Hepatic stellate cell (primary cell): ENCODE measurements at regions not wholly inside any gene's neighbourhood (a gene's known extent, or its start where the extent isn't known, plus 50 kb on each side); places are given as distances from the start of the nearest gene placed in this dataset.
"Not testable (repeated sequence)": the region's sequence is repeated elsewhere in the genome, so short reads cannot be mapped to it uniquely, and the experiment has no call there.

Source experiments
- DNase-seq: peaks from one replicate; pipeline ENCODE4 v3.0.0; 2011; ENCODE audit warnings: low spot score

DNA sequence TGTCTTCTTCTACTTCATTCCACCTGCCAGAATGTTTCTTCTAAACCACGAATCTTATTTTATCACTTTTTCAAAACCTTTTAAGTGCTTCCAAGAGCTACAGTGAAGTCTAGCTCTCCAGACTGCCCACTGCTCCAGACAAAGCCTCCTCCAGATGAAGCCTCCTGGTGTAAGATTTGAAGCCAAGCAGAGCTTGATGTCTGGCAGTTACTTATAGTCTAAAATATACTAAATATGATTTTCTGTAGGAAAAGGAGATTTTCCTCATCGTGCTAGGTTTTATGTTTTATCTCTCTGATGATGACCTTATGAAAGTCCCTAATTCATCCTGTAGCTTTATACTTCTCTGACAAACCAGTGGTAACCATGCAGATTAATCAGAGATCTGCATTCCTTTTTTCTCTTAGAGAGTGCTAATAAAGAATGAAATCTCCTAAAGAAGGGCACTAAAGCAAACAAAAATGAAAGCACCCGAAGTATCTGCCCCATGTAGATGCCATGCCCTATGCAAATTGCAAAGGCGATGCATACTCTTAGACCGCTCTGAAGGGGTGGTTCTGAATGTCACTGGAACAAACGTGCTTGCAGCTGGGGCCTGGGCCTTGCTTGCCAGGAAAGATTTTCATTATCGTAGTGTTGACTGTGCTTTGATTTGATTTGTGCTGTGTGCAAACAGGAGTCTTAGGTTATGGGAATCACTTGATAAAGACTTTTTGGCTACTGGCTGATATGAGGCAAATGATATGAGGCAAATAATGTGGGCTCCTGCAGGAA is 314.2 kb downstream of the PID1 start:
- DNase-seq, result no peak

DNA sequence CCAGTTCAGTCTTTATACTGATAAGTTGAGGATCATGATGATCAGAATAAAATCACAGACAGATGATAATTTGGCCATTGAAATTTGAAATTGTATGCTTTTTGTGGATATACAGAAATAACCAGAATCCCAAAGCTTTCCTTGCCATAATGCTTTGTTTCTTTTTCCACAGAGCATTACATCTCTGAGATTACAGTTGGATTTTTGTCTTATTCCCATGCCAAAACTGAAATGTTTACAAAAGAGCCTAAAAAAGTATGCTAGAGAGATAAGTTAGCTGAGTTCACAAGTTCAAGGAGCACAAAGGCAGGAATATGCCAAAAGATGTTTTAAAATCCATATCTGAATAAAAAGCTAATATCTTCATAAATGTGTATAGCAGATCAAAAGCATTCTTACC is 321.3 kb downstream of the PID1 start:
- DNase-seq, result no peak

DNA sequence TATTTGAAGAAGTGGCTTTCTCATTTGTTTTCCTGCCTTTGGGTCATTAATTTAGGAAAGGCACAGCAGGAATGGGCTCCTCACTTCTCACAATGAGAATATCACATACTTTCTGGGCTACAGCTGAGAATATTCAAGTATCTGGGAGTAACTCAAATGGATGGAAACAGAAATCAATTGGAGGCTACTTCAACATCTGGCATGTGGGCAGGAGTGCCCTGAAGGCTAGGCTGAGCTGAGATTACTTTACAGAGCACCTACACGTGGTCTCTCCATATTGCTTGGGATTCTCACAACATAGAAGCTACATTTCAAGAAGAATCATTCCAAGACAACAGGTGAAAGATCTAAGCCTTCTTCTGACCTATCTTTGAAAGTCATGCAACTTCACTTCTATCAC is 325.4 kb downstream of the PID1 start:
- DNase-seq, result no peak

DNA sequence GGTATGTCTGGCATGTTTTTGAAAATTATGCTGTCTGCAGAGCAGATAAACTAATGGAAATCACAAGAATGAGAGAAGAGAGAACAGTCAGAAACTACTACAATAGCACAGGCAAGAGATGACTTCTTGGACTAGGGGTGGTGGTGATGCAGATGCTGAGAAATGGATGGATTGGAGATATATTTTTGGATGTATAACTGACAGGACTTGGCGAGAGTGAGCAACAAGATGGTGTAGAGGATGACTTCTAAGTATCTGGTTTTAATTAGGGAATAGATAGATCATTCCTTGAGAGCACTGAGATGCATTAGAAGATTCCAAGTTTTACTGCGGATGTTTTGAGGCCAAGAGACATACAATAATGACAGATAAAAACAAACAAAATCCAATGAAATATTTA is 328.2 kb downstream of the PID1 start:
- DNase-seq, result no peak

DNA sequence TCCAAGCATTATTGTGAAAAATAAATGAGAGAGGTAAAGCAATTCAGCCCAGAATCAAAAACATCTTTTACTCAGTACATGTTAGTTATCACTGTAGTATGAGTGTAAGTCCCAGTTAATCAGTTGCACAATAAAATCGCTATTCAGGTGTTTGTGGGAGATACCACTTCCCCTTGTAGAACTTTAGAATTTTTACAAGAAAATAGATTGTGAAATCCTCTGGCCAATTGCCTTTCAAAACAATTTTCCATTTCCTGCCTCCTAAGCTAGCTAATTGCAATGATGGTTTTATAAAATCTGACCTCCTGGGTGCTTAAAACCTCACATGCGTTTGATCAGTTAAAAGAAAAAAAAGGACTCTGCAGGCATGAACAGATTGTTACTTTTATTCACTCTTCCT is 332.5 kb downstream of the PID1 start:
- no peak for DNase-seq

DNA sequence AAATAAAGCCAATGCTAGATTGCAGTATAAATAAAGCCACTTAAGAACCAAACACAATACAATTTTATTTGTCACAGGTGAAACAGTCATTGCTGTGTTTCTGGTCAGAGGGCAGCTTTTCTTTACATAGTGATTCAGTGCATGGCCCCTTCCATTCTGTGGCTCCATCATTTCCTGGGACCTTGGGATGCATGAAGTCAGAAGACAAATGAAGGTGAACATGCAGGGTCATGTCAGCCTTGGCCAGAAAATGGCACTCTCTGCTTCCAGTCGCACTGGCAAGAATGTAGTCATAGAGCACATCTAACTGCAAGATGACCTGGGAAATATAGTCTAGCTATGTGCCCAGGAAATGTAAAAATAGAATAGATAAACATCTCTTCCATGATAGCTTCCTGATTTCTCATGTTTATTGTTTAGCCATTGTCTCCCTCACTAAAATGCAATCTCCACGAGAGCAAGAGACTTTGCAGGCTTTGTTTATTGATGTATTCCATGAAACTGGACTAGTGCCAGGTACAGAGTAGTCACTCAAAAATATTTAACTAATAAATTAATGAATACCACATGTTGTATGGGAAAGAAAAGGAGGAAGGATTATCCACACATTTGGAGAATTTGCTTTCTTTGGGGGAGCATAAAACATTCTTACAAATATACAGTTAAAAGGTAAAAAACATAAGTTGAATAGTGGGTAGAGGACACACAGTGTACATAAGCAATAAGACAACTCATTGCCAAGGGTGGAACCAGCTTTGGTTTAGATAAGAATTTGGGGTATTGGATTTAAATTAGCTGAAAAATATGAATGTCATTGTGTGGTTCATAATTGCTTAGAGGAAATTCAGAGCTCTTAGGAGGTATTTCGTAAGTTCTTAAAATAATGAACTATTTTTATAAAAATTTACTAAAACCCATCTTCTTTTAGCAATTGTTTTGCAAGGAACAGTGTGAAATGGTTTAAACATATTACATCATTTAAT is 343.8 kb downstream of the PID1 start:
- no peak for DNase-seq

DNA sequence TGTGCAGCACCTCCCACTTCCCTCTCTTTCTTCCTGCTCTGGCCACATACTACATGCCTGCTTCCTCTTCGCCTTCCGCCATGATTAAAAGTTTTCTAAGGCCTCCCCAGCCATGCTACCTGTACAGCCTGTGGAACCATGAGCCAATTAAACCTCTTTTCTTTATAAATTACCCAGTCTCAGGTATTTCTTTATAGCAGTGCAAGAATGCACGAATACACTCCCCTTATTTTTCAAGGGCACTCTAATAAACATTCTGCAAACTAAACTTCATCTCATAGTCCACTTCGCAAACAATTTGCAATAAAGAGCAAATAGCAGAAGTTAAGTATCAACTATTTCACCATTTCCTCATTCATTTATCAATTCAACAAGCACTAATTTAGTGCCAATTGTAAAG is 351.3 kb downstream of the PID1 start:
- no peak for DNase-seq

DNA sequence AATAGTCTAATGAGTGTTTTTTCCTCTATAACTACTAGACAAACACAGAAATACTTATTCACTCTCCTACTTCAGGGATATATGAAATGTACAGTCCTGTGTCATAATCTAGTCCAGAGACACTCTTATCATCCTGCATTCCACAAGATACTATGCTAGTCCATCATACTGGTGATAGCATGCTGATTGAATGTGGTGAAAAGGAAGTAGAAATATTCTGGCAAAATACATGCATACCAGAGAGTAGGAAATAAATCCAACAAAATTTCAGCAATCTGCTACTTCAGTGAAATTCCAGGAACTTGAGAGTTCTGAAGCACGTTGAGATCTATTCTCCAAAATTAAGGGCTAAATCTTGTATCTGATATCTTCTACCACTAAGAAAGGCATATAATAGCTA is 353.9 kb downstream of the PID1 start:
- DNase-seq, result peak; percentile 29

DNA sequence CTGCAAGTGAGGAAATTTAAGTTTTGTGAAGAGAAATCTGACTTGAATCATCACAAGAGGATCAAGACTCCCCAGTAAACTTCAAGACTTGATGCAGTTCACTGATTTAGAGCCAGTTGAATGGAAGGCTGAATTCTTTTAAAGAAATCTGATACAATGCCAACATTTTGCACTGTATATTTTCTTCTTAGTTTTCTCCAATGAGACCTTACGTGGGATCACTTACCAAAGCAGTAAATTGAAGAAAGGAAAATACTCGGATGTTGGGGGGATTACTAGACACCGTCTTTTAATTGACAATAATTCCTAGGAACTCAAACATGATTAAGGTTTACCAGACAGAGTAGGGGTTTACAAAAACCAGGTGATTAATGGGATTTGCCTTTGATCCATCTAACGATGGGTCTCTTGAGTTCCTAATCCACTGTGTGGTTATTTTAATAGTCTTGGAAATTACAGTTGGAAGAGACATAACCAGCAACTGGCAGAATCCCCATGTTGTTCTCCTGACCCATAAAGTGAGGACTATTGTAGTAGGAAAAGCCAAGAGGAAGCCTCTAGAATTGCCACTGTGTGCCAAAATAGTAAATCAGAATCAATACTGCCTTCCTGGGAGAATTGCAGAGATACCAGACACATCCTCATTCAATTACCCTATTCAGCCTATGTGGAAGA is 354.5 kb downstream of the PID1 start:
- no peak for DNase-seq

DNA sequence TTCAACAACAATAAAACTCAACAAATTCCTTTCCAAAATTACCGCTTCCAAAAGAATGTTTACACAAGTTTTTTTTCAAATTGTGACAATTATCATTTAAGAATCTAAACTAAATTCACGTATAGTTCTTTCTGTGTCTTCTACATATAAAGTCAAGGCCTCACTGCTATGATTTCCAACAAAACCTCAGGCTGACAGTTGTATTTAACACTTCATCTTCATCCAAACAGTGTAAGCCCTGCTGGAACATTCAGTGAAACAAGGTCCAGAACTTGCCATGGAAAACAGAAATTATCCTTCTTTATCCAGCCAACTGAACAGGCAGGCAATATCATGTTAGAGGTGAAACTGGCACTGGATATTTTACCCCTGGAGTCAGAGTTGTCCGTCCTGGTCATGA is 357.9 kb downstream of the PID1 start:
- DNase-seq, result no peak

DNA sequence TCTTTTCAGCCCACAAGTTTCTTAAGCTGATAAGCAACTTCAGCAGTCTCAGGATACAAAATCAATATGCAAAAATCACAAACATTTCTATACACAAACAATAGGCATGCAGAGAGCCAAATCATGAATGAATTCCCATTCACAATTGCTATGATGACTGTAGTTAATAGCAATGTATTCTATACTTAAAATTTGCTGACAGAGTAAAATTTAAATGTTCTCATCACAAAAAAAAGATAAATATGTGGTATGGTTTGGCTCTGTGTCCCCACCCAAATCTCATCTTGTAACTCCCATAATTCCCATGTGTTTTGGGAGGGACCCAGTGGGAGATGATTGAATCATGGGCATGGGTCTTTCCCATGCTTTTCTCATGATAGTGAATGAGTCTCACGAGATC is 360.2 kb downstream of the PID1 start:
- DNase-seq, result not testable (repeated sequence)

DNA sequence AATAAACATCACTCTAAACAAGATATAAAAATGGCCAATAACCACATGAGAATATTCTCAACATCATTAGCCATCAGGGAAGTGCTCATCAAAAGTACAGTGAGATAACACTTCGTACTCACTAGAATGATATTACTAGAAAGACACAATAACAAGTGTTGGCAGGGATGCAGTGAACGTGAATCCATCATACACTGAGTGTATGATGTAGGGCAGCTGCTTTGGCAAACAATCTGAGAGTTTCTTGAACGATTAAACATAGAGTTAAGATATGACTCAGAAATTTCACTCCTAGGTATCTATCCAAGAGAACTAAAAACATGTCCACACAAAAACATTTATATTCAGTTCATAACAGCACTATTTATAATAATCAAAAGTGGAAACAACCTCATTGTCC is 368.9 kb downstream of the PID1 start:
- DNase-seq, result no peak

DNA sequence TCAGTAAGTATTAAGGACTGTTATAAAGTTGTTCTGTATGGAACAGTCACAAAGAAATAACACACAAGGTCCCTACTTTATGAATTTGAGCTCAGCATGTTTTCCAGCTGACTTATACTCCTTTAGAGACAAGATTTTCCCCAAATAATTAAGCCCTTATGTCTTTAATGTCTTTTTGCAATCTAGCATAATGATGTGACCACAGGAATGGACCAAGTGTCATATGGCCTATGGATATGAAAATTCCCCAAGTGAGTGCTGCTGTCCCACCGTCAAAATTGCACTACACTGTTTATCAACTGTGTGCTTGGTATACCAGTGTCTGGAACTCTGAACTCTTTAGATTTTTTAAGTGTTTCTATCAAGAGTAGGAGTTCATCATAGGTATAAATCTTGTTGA is 369.6 kb downstream of the PID1 start:
- DNase-seq, result no peak

DNA sequence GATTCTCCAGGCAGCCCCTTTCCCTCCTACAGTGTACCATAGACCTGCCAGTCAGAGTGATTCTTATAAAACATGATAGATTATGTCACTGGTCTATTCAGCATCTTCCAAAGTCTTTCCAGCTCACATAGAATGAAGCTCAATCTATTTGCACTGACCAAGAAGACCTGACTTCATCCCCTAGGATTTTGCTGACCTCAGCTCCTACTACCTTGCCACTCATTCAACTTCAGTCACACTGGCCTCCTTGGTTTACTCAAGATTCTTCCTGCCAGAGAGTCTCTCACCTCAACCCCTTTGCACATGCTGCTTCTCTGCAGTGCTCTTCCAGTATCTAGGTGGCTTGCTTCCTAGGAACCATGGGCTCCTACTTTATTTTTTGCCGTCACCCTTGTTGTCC is 392.9 kb downstream of the PID1 start:
- DNase-seq, result no peak

DNA sequence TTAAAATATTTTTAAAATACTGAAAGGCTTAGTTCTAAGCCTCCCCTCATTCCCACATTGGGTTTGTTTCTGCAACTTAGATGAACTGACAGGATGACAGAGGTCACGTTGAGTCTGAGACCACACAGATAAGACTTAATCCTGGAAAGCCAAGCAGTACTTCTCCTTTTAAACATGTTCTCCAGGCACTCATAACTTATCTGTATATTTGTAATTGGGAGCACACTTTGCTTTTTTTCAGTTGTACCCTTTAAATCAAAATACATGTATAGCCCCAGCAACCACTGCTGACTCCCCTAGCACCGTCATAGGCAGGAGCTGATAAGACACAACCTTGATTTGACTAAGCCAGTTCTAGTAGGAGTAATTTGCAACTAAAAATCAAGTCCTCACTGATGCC is 394.8 kb downstream of the PID1 start:
- no peak for DNase-seq

DNA sequence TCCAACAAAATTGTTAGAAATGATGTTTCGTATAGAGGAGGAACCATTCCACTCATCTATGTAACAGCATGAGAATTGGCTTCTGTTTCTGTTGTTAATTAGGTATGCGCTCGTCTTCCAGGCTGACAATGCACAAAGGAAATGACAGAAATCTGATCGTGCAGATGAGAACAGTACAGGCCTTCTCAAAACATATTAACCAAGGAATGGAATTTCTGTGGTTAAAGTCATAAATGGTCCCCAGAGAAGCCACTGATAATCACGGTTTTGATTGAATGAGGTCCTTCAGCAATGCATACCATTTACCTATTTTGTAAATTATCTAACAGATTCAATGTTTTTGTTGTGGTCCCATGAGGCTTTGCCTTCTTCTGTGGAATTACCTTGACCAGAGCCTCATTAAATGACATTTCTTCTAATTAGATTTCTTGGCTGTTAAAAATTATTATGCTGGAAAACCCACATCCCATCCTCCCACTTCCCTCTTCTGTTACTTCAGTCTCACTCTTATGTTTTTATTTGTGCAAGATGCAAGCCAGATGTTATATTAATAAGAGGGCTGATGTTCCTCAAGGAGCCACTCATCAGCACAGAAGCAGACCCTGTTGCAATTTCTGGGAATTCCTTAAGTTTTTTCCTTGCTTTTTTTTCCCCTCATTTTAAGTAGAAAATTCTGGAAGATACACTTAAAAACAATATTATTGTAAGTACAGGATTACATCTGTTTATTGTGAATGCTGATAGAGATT is 395.8 kb downstream of the PID1 start:
- peak; percentile 11 for DNase-seq

DNA sequence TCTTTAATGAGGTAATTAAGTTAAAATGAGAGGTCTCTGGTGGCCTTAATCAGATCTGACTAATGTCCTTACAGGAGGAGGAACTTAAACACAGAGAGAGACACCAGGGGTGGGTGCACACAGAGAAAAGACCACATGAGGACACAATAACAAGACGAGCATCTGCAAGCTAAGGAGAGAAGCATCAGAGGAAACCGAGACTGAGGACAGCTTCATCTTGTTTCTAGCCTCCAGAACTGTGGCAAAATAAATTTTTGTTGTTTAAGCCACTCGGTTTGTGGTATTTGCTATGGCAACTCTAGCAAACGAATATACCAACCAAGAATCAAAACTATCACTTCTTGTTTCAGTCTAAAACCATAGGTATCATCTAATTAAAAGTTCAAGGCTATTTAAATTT is 400.1 kb downstream of the PID1 start:
- no peak for DNase-seq

DNA sequence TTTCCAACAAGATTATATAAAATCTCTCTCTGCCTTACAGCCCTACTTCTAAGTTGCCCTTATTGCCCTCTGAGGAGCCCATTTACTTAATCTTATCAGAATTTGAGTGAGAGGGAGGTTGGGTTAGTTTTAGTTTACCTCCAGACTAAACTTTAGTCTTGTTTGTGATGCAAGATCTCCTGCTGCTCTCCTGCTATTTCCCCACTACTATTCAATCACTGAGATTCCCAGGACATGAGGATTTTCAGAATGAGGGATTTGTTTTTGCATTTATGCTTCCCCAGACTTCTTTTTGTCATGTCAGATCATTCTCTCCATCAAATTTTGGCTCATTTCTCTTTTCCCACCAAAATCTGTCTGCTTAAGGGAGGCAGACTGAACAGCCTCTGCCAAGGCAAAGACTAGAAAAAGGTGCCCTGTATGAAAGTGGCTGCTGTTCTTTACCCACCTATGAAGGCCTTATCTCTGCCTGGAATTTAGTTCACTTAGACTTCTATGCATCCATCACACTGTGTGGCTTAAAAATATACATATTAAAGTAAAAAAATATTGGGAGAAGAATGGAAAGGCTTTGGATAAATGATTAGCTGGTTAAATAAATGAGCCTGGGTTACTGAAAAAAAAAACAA is 401.3 kb downstream of the PID1 start:
- no peak for DNase-seq

DNA sequence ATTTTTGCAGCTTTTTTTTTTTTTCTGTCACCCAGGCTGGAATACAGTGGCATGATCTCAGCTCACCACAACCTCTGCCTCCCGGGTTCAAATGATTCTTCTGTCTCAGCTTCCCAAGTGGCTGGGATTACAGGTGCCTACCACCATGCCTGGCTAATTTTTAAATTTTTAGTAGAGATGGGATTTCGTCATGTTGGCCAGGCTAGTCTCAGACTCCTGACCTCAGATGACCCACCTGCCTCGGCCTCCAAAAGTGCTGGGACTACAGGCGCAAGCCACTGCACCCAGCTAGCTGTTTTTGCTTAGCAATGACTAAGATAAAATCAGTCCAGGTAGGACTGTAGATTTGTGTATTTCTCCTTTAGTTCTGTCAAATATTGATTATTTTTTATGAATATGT is 403.7 kb downstream of the PID1 start:
- no peak for DNase-seq

DNA sequence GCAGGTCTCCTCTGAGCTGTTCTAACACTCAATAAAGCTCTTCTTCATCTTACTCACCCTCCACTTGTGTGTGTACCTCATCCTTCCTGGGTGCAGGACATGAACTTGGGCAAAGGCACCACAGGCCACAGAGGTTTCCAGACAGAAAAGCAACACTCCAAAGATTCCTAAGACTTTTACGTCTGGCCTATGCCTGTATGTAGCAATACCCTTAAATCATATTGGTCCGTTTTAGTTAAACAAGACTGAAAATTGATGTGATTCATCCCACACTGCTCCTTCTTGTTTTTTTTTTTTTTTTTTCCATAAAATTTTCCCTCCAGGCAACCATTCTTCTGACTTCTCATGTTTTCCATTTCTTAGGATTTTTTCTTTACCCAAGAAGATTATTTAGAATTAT is 404.3 kb downstream of the PID1 start:
- no peak for DNase-seq

DNA sequence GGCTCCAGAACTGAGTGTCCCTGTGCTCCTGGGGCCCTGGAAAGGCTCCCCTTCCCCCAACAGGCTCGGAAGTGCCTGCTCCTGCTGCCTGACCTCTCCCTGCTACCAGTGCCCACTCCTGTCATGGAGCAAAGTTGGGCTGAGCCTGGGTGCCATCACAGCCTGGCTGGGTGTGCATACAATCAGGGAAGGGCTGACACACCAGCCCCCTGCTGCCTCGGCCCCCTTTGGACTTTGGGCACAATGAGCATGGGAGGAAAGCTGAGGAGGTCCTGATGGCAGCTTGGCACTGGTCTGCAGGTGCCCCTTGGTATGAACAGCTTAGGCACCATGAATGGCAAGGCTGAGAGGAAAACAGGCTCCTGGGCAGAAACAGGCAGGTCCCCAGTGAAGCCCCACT is 405.0 kb downstream of the PID1 start:
- no peak for DNase-seq

DNA sequence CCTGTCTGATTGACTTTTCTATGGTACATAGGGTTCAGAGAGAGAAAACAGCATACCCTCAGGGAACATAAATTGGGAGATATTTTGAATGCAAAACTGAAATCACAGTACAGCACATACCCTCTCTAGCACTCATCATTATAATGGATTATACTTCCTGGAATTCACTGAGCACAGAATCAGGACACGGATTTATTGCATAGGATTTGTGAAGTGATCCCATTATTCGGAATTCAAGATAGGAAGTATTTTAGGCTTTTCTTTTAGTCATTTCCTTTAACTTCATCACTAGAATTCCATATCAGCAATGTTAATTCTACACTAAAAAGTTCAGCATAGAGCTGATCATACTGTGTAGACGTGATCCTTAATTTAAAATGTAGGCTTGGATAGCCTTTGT is 407.0 kb downstream of the PID1 start:
- DNase-seq, result no peak
